ENCODE measurements at regions not wholly inside any gene's neighbourhood (a gene's known extent, or its start where the extent isn't known, plus 50 kb on each side); places are given as distances from the start of the nearest gene placed in this dataset.
"Not testable (repeated sequence)": the region's sequence is repeated elsewhere in the genome, so short reads cannot be mapped to it uniquely, and the experiment has no call there.

DNA sequence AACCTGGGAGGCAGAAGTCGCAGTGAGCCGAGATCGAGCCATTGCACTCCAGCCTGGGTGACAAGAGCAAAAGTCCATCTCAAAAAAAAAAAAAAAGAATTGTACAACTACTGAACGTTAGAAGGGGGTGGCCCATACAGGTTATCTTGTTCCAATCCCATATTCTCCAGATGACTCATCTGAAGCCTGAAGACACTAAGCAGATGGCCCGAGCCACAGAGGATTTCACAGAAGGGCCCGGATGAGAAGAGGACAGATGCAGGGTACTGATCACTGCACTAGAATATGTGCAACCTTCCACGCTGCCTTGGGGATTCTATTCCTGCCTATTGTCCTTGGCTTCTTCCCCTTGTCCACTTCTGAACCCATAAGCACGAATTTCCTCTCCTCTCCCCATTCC lies 70.9 kb upstream of the UBASH3B start:
- ChIA-PET POLR2A (ENCODE audit: unreplicated experiment) (no interaction called here), CTCF (no interaction called here)
- TF ChIP-seq RAD21 (IDR thresholded peaks at IDR 0.05; ENCODE audit: low read length) (no peak), CHD1 (IDR thresholded peaks at IDR 0.05; ENCODE audit: low read depth, low read length) (no peak), CEBPB (IDR thresholded peaks at IDR 0.05; ENCODE audit: low read depth, low read length) (no peak)
- Histone ChIP-seq H3K9ac (ENCODE audit: low read depth, low read length) (no peak overlapping the region), H3K9me1 (ENCODE audit: insufficient read depth, low read length) (no peaks in the 10 kb centered on the region; the same call in 1 of the 2 replicates), H4K8ac (ENCODE audit: low read depth in 2 of 2, low read length in 2 of 2) (no peak overlapping the region), H2BK5ac (ENCODE audit: low read depth, low read length, poor library complexity, severe bottlenecking) (no peak overlapping the region), H3K27ac (ENCODE audit: insufficient read depth, low read length) (no peak overlapping the region), H3K4me2 (ENCODE audit: low read depth, low read length) (no peak overlapping the region), H3K36me3 (ENCODE audit: control insufficient read depth, insufficient read depth, low read length) (no peaks in the 10 kb centered on the region), H3K18ac (ENCODE audit: low read depth, low read length) (no peak overlapping the region), H3K79me1 (ENCODE audit: low read depth in 1 of 2, low read length in 2 of 2) (no peaks in the 10 kb centered on the region), H3K27me3 (ENCODE audit: control insufficient read depth, insufficient read depth, low read length) (peaks cover 8% of the 10 kb centered on the region), H2BK20ac (ENCODE audit: low read depth, low read length) (no peak overlapping the region), H3K4me3 (ENCODE audit: insufficient read depth, low read depth, low read length) (no peak overlapping the region), H2BK15ac (ENCODE audit: low read depth, low read length) (no peak overlapping the region), H3K14ac (replicated peaks; ENCODE audit: low read depth, low read length) (no peak overlapping the region), H2AFZ (replicated peaks; ENCODE audit: low read length, poor library complexity) (no peak overlapping the region), H2BK120ac (ENCODE audit: low read depth, low read length) (no peak overlapping the region), H2AK5ac (ENCODE audit: low read depth, low read length) (no peak overlapping the region), H4K20me1 (ENCODE audit: insufficient read depth, low read length) (no peaks in the 10 kb centered on the region), H4K5ac (ENCODE audit: low read depth, low read length) (no peak overlapping the region), H3K4me1 (ENCODE audit: control insufficient read depth, insufficient read depth, low read length) (peaks cover 2% of the 10 kb centered on the region; the same call in 1 of the 2 replicates), H3K56ac (ENCODE audit: extremely low read depth, insufficient read depth, low read length) (no peak overlapping the region), H4K91ac (ENCODE audit: insufficient read depth, low read depth, low read length) (no peak overlapping the region), H3K4ac (ENCODE audit: low read depth, low read length) (no peak overlapping the region), H2AK9ac (replicated peaks; ENCODE audit: low read depth, low read length, poor library complexity) (no peak overlapping the region), H3K9me3 (ENCODE audit: control insufficient read depth, insufficient read depth, low read length) (0 out of 2 replicates have a peak, but pooled peaks cover 2% of the 10 kb centered on the region), H3K23ac (ENCODE audit: low read depth, low read length) (no peak overlapping the region)
- DNase-seq = no peak
- intact Hi-C loops (cut with micrococcal nuclease) (no loop called here), in situ Hi-C loops (cut with MboI; ENCODE audit: low sequenced_read_pairs) (no loop called here), dilution Hi-C loops (cut with HindIII; ENCODE audit: low sequenced_read_pairs, unreplicated experiment) (no loop called here)
- no peak for ATAC-seq (ENCODE audit: low read depth)
- 60% methylated on average over 1 of the region's 8 CpGs; no CpG with 5 or more reads in 1 of the 2 experiments for WGBS, 2 experiments (ENCODE audit: extremely low coverage in 2 of 2, insufficient read length in 1 of 2)
- no TSS peak for BruUV-seq (replicated peaks)

GRCh38 chr11:122580071-122580470 lies 75.5 kb upstream of the UBASH3B start:
- H2BK15ac ChIP-seq (ENCODE audit: low read depth, low read length); dilution Hi-C loops (cut with HindIII; ENCODE audit: low sequenced_read_pairs, unreplicated experiment); H3K27ac ChIP-seq (ENCODE audit: insufficient read depth, low read length); H2AK5ac ChIP-seq (ENCODE audit: low read depth, low read length); DNase-seq; H3K56ac ChIP-seq (ENCODE audit: extremely low read depth, insufficient read depth, low read length); H3K27me3 ChIP-seq (ENCODE audit: control insufficient read depth, insufficient read depth, low read length); H4K8ac ChIP-seq (ENCODE audit: low read depth in 2 of 2, low read length in 2 of 2); POLR2A ChIA-PET (ENCODE audit: unreplicated experiment); H3K4me2 ChIP-seq (ENCODE audit: low read depth, low read length); H3K36me3 ChIP-seq (ENCODE audit: control insufficient read depth, insufficient read depth, low read length); H4K5ac ChIP-seq (ENCODE audit: low read depth, low read length); H4K91ac ChIP-seq (ENCODE audit: insufficient read depth, low read depth, low read length); H3K4me3 ChIP-seq (ENCODE audit: insufficient read depth, low read depth, low read length); H3K9me1 ChIP-seq (ENCODE audit: insufficient read depth, low read length); H3K4ac ChIP-seq (ENCODE audit: low read depth, low read length); H3K79me1 ChIP-seq (ENCODE audit: low read depth in 1 of 2, low read length in 2 of 2); in situ Hi-C loops (cut with MboI; ENCODE audit: low sequenced_read_pairs); H3K4me1 ChIP-seq (ENCODE audit: control insufficient read depth, insufficient read depth, low read length); H2AFZ ChIP-seq (replicated peaks; ENCODE audit: low read length, poor library complexity); H3K9ac ChIP-seq (ENCODE audit: low read depth, low read length); H3K18ac ChIP-seq (ENCODE audit: low read depth, low read length); H3K14ac ChIP-seq (replicated peaks; ENCODE audit: low read depth, low read length); H2BK20ac ChIP-seq (ENCODE audit: low read depth, low read length); H3K9me3 ChIP-seq (ENCODE audit: control insufficient read depth, insufficient read depth, low read length); H4K20me1 ChIP-seq (ENCODE audit: insufficient read depth, low read length); H3K23ac ChIP-seq (ENCODE audit: low read depth, low read length); H2BK5ac ChIP-seq (ENCODE audit: low read depth, low read length, poor library complexity, severe bottlenecking); H2AK9ac ChIP-seq (replicated peaks; ENCODE audit: low read depth, low read length, poor library complexity); ATAC-seq (ENCODE audit: low read depth); H2BK120ac ChIP-seq (ENCODE audit: low read depth, low read length); BruUV-seq (replicated peaks): not testable (repeated sequence)
- intact Hi-C loops (cut with micrococcal nuclease) = loop anchor here (1.0 kb wide), 3 partner anchors 49 to 443 kb away; no protein-coding TSS in a partner anchor
- CTCF ChIA-PET = interaction anchor here (1.0 to 1.4 kb wide), 2 partner anchors 273 to 303 kb away, joined by 3 to 4 read pairs; no protein-coding TSS in a partner anchor
- WGBS, 2 experiments (ENCODE audit: extremely low coverage in 2 of 2, insufficient read length in 1 of 2) = 89% methylated on average over 3 of the region's 13 CpGs; no CpG with 5 or more reads in 1 of the 2 experiments
